HCT116 (cell line): ENCODE measurements at regions not wholly inside any gene's neighbourhood (a gene's known extent, or its start where the extent isn't known, plus 50 kb on each side); places are given as distances from the start of the nearest gene placed in this dataset.

ENCODE experiments used
- ATAC-seq: fragments of 200-7000 bp; cut with Tn5 transposase; 2 replicates; pipeline ENCODE4 v1.9.1; 2020; ENCODE audit warnings: mild to moderate bottlenecking, moderate library complexity
- BruUV-seq: library from RNA; stranded (reverse); fragments of 400-500 nt; replicated peaks from 2 replicates; lab custom pipeline; 2021; lab: Mats Ljungman, UMichigan
- CTCF ChIA-PET: fragments of 300-600 bp; sonication (Branson Sonifier 250); formaldehyde crosslinking; loops from one replicate; lab custom pipeline; 2021; ENCODE audit warnings: antibody characterized with exemption; lab: Charles Lee
- POLR2A ChIA-PET: fragments of 300-600, 350-600 bp; sonication (Branson Sonifier 250); formaldehyde crosslinking; loops from one replicate; lab custom pipeline; 2021; ENCODE audit warnings: antibody characterized with exemption; lab: Charles Lee
- RAD21 ChIA-PET, 2 experiments: fragments of 300-600 bp; sonication (Branson Sonifier 250); formaldehyde crosslinking; loops; one replicate each; lab custom pipeline; 2023; ENCODE audit warnings: low total read pairs in 2 of 2; ENCODE audit not compliant: uncharacterized antibody in 2 of 2, unreplicated experiment in 2 of 2, low non-redundant PET in 1 of 2; lab: Charles Lee
- DNase-seq: peaks from one replicate; pipeline ENCODE4 v3.0.0-alpha.2; 2010; ENCODE audit warnings: low read depth, low spot score
- H2AFZ ChIP-seq: fragments of 200-600 bp; shearing (Covaris generic), sonication (generic); 2 replicates; pipeline ENCODE4 v1.6.1; 2017; ENCODE audit warnings: low read depth, mixed run types, mixed read lengths, antibody characterized with exemption, low read length; ENCODE audit not compliant: poor library complexity, severe bottlenecking
- H3K27ac ChIP-seq: 2 replicates; pipeline ENCODE4 v1.5.1; 2012; ENCODE audit warnings: low read depth, low read length
- H3K27me3 ChIP-seq: fragments of 200-600 bp; sonication (generic); 2 replicates; pipeline ENCODE4 v1.6.1; 2016; ENCODE audit warnings: mixed run types, low read length, mixed read lengths; ENCODE audit not compliant: insufficient read depth
- H3K36me3 ChIP-seq, 2 experiments: fragments of 200-500 bp in 1 of 2; fragments of 200-600 bp in 1 of 2; sonication (Bioruptor generic) in 1 of 2; sonication (generic) in 1 of 2; 2 replicates each; pipeline versions ENCODE4 v1.5.1 to v1.6.1; 2014 to 2016; ENCODE audit warnings: low read length in 2 of 2, inconsistent platforms in 1 of 2, mixed read lengths in 1 of 2, mixed run types in 1 of 2; ENCODE audit not compliant: insufficient read depth in 2 of 2, control insufficient read depth in 1 of 2
- H3K4me1 ChIP-seq, 2 experiments: fragments of 200-600 bp in 1 of 2; sonication (generic) in 1 of 2; 2 replicates each; pipeline versions ENCODE4 v1.5.1 to v1.6.1; 2012 to 2017; ENCODE audit warnings: low read length in 2 of 2, inconsistent platforms in 1 of 2, mild to moderate bottlenecking in 1 of 2, mixed read lengths in 1 of 2, mixed run types in 1 of 2, moderate library complexity in 1 of 2; ENCODE audit not compliant: insufficient read depth in 2 of 2, control insufficient read depth in 1 of 2
- H3K4me2 ChIP-seq: fragments of 200-600 bp; sonication (generic); 2 replicates; pipeline ENCODE4 v1.6.1; 2017; ENCODE audit warnings: mixed run types, low read length, mixed read lengths
- H3K4me3 ChIP-seq, 2 experiments: fragments of 200-600 bp in 1 of 2; sonication (generic) in 1 of 2; replicated peaks in 1 of 2; 2 replicates each; pipeline ENCODE4 v1.5.1; 2011 to 2016; ENCODE audit warnings: low read length in 2 of 2, control low read depth in 1 of 2, low read depth in 1 of 2, mild to moderate bottlenecking in 1 of 2, mixed read lengths in 1 of 2, mixed run types in 1 of 2
- H3K79me2 ChIP-seq: fragments of 200-600 bp; sonication (generic); 2 replicates; pipeline ENCODE4 v1.6.1; 2017; ENCODE audit warnings: mild to moderate bottlenecking, mixed run types, low read length, moderate library complexity, mixed read lengths; ENCODE audit not compliant: insufficient read depth
- H3K9ac ChIP-seq: fragments of 200-600 bp; sonication (generic); 2 replicates; pipeline ENCODE4 v1.6.1; 2016; ENCODE audit warnings: low read length, mixed read lengths
- H3K9me2 ChIP-seq: fragments of 200-600 bp; sonication (generic), shearing (Covaris generic); 2 replicates; pipeline ENCODE4 v1.6.1; 2017; ENCODE audit warnings: mixed run types, mild to moderate bottlenecking, moderate library complexity; ENCODE audit not compliant: insufficient read depth
- H3K9me3 ChIP-seq, 2 experiments: fragments of 200-500 bp in 1 of 2; fragments of 200-600 bp in 1 of 2; sonication (Bioruptor generic) in 1 of 2; sonication (generic) in 1 of 2; 2 replicates each; pipeline ENCODE4 v1.6.1; 2014 to 2017; ENCODE audit warnings: low read length in 2 of 2, mixed read lengths in 2 of 2, inconsistent platforms in 1 of 2, low read depth in 1 of 2, mild to moderate bottlenecking in 1 of 2, mixed run types in 1 of 2, moderate library complexity in 1 of 2; ENCODE audit not compliant: control insufficient read depth in 1 of 2, insufficient read depth in 1 of 2
- H4K20me1 ChIP-seq: fragments of 200-600 bp; sonication (generic), shearing (Covaris generic); 2 replicates; pipeline ENCODE4 v1.6.1; 2017; ENCODE audit warnings: mixed run types, mild to moderate bottlenecking, moderate library complexity; ENCODE audit not compliant: insufficient read depth
- ATF3 ChIP-seq: IDR thresholded peaks from 2 replicates; pipeline ENCODE4 v1.6.1; 2012
- EGR1 ChIP-seq: IDR thresholded peaks from 2 replicates; pipeline ENCODE4 v1.6.1; 2012; ENCODE audit warnings: low read depth
- ELF1 ChIP-seq: IDR thresholded peaks from 2 replicates; pipeline ENCODE4 v1.6.1; 2012; ENCODE audit warnings: low read depth, borderline replicate concordance
- JUND ChIP-seq: IDR thresholded peaks from 2 replicates; pipeline ENCODE4 v1.6.1; 2012
- RAD21 ChIP-seq: IDR thresholded peaks from 2 replicates; pipeline ENCODE4 v1.6.1; 2012; ENCODE audit warnings: low read depth, mild to moderate bottlenecking
- SIN3A ChIP-seq: IDR thresholded peaks from 2 replicates; pipeline ENCODE4 v1.6.1; 2012; ENCODE audit warnings: low read depth
- SP1 ChIP-seq: IDR thresholded peaks from 2 replicates; pipeline ENCODE4 v1.6.1; 2012; ENCODE audit warnings: low read depth
- SRF ChIP-seq: IDR thresholded peaks from 2 replicates; pipeline ENCODE4 v1.6.1; 2012; ENCODE audit warnings: low read depth
- TCF7L2 ChIP-seq: IDR thresholded peaks from 2 replicates; pipeline ENCODE4 v1.7.0; 2011; ENCODE audit warnings: borderline replicate concordance, inconsistent platforms; ENCODE audit not compliant: insufficient read depth, insufficient read length; ENCODE audit errors: extremely low read depth
- YY1 ChIP-seq: IDR thresholded peaks from 2 replicates; pipeline ENCODE4 v1.6.1; 2011; ENCODE audit warnings: low read length, low read depth, moderate library complexity, mild to moderate bottlenecking; ENCODE audit not compliant: insufficient replicate concordance; ENCODE audit errors: extremely low read depth
- intact Hi-C: fragments of 100-400 bp; cut with micrococcal nuclease; formaldehyde crosslinking; loops from 2 replicates; pipeline ENCODE4 v1.10.0; 2022
- TF ChIP-seq, protein P1 (sequence below): IDR thresholded peaks from 2 replicates; pipeline ENCODE4 v1.6.1; 2012
- TF ChIP-seq, protein P2 (sequence below): IDR thresholded peaks from 2 replicates; pipeline ENCODE4 v1.6.1; 2012; ENCODE audit warnings: low read depth

DNA sequence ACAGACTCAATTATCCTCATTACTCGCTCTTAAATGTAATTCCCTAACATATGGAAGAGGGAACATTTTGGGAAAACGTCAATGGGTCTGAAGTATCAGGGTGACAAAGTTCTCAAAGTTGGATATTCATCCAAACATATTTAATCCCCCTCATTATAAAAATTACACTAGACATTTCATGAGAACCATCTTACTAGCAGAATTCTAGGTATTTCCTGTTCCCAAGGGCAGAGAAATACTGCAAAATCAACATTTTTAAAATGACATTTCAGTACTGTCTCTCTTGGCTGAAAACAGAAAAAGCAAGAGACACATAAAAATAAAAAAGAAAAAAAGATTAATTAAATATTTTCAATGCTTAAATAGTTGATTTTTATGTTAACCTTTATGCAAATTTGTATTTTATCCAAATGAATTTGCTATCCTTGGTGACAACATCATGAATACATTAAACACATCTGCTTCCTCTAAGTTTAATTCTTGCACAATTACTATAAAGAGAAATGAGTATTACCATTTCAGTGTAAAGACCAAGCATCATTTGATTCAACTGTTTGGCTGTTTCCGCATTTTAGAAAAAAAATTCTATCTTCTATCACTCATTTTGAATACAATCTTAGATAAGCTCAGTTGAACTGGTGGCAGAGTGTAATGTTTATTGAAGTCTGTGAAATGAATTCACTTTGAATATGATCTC, 114.8 kb upstream of the COL8A1 start (continued):
- TF ChIP-seq RAD21, result no peak
- TF ChIP-seq, protein P1, sequence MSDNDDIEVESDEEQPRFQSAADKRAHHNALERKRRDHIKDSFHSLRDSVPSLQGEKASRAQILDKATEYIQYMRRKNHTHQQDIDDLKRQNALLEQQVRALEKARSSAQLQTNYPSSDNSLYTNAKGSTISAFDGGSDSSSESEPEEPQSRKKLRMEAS, result no peak
- TF ChIP-seq, protein P2, sequence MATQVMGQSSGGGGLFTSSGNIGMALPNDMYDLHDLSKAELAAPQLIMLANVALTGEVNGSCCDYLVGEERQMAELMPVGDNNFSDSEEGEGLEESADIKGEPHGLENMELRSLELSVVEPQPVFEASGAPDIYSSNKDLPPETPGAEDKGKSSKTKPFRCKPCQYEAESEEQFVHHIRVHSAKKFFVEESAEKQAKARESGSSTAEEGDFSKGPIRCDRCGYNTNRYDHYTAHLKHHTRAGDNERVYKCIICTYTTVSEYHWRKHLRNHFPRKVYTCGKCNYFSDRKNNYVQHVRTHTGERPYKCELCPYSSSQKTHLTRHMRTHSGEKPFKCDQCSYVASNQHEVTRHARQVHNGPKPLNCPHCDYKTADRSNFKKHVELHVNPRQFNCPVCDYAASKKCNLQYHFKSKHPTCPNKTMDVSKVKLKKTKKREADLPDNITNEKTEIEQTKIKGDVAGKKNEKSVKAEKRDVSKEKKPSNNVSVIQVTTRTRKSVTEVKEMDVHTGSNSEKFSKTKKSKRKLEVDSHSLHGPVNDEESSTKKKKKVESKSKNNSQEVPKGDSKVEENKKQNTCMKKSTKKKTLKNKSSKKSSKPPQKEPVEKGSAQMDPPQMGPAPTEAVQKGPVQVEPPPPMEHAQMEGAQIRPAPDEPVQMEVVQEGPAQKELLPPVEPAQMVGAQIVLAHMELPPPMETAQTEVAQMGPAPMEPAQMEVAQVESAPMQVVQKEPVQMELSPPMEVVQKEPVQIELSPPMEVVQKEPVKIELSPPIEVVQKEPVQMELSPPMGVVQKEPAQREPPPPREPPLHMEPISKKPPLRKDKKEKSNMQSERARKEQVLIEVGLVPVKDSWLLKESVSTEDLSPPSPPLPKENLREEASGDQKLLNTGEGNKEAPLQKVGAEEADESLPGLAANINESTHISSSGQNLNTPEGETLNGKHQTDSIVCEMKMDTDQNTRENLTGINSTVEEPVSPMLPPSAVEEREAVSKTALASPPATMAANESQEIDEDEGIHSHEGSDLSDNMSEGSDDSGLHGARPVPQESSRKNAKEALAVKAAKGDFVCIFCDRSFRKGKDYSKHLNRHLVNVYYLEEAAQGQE, result no peak
- TF ChIP-seq EGR1, result no peak
- TF ChIP-seq SP1, result no peak
- TF ChIP-seq SRF, result no peak
- TF ChIP-seq SIN3A, result no peak
- TF ChIP-seq ELF1, result no peak
- no peak for TF ChIP-seq ATF3
- TF ChIP-seq YY1, result no peak

DNA sequence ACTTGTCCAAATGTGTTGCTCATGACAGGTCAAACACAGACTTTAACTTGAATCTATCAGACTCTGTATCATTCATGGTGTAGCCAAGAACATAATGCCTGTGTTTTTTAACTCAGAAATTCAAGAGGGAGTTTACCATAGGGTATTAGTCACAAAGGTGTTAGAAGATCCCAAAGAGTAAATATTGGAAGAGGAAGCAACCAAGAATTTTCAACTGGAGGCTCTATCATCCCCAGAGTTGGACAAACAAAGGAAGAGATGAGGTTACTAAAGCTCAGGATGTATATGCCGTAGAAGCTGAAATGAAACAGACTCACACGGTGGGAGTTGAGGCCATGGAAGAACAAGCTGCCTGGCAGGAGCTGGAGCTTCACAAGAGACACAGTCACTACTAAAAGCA, 116.2 kb upstream of the COL8A1 start:
- Histone ChIP-seq H3K27ac (no peak overlapping the region), H3K9ac (no peak overlapping the region), H3K36me3 (no peaks in the 10 kb centered on the region), H3K9me3 (no peaks in the 10 kb centered on the region), H3K9me2 (no peaks in the 10 kb centered on the region), H3K79me2 (no peaks in the 10 kb centered on the region), H3K4me2 (no peak overlapping the region), H4K20me1 (no peaks in the 10 kb centered on the region; the same call in 1 of the 2 replicates), H3K27me3 (peaks cover 66% of the 10 kb centered on the region), H2AFZ (no peak overlapping the region), H3K4me3 (no peak overlapping the region), H3K4me1 (no peaks in the 10 kb centered on the region)
- ChIA-PET RAD21 (no interaction called here), CTCF (no interaction called here), POLR2A (no interaction called here)
- no TSS peak for BruUV-seq
- TF ChIP-seq JUND (no peak), TCF7L2 (no peak)
- ATAC-seq, result no peak
- no peak for DNase-seq
- intact Hi-C loops, result no loop called here
